GM19240 (cell line): ENCODE measurements at regions not wholly inside any gene's neighbourhood (a gene's known extent, or its start where the extent isn't known, plus 50 kb on each side); places are given as distances from the start of the nearest gene placed in this dataset.

Experiments used
- DNase-seq: peaks from one replicate; pipeline ENCODE4 v3.0.0; 2011; ENCODE audit warnings: low spot score; ENCODE audit not compliant: insufficient read length

- DNase-seq, result no peak
Observed at GRCh38 chr2:150909613-150910012, 352.1 kb downstream of the RBM43 start.

GRCh38 chr2:150909090-150909489 is 352.6 kb downstream of the RBM43 start:
- no peak for DNase-seq

GRCh38 chr2:150907466-150907865 is 354.2 kb downstream of the RBM43 start:
- DNase-seq, result no peak

GRCh38 chr2:150903461-150903860 is 358.2 kb downstream of the RBM43 start:
- DNase-seq, result no peak

GRCh38 chr2:150903055-150903454 is 358.6 kb downstream of the RBM43 start:
- DNase-seq, result no peak

- DNase-seq, result no peak
Observed at GRCh38 chr2:150900913-150901312, 360.8 kb downstream of the RBM43 start.

- DNase-seq, result no peak
Observed at GRCh38 chr2:150895968-150896367, 365.7 kb downstream of the RBM43 start.

- no peak for DNase-seq
Observed at GRCh38 chr2:150889141-150889540, 372.5 kb downstream of the RBM43 start.

- no peak for DNase-seq
Observed at GRCh38 chr2:150888337-150888736, 373.3 kb downstream of the RBM43 start.

- no peak for DNase-seq
Observed at GRCh38 chr2:150887926-150888325, 373.7 kb downstream of the RBM43 start.

GRCh38 chr2:150885774-150886386 is 375.8 kb downstream of the RBM43 start:
- no peak for DNase-seq

- no peak for DNase-seq
Observed at GRCh38 chr2:150885236-150885635, 376.4 kb downstream of the RBM43 start.

GRCh38 chr2:150883613-150883895 is 378.1 kb downstream of the RBM43 start:
- DNase-seq, result no peak

GRCh38 chr2:150882751-150883612 is 378.7 kb downstream of the RBM43 start:
- no peak for DNase-seq

GRCh38 chr2:150880986-150881385 is 380.7 kb downstream of the RBM43 start:
- no peak for DNase-seq

GRCh38 chr2:150878356-150878755 is 383.3 kb downstream of the RBM43 start:
- no peak for DNase-seq

- no peak for DNase-seq
Observed at GRCh38 chr2:150876251-150876950, 385.3 kb downstream of the RBM43 start.

GRCh38 chr2:150873396-150873772 is 385.9 kb upstream of the RND3 start:
- no peak for DNase-seq

- DNase-seq, result no peak
Observed at GRCh38 chr2:150872756-150873395, 385.4 kb upstream of the RND3 start.

- DNase-seq, result no peak
Observed at GRCh38 chr2:150866431-150866830, 379.0 kb upstream of the RND3 start.

- DNase-seq, result no peak
Observed at GRCh38 chr2:150863691-150864090, 376.2 kb upstream of the RND3 start.

- DNase-seq, result no peak
Observed at GRCh38 chr2:150860301-150860700, 372.8 kb upstream of the RND3 start.
